Tibial nerve (tissue), 4 donors: ENCODE measurements at regions not wholly inside any gene's neighbourhood (a gene's known extent, or its start where the extent isn't known, plus 50 kb on each side); places are given as distances from the start of the nearest gene placed in this dataset.

Experiments
- CTCF ChIP-seq, 5 experiments: fragments of 200-600 bp in 3 of 5; fragments of 450-650 bp in 2 of 5; sonication (generic) in 3 of 5; IDR thresholded peaks; one replicate each; pipeline ENCODE4 v1.5.1; 2016 to 2019; ENCODE audit warnings: antibody characterized with exemption in 5 of 5, mild to moderate bottlenecking in 3 of 5, moderate library complexity in 2 of 5
- EP300 ChIP-seq, 2 donors: sonication (generic); formaldehyde crosslinking; IDR thresholded peaks; one replicate each; pipeline ENCODE4 v1.6.1; 2017; ENCODE audit warnings: antibody characterized with exemption in 2 of 2, mild to moderate bottlenecking in 1 of 2
- POLR2A ChIP-seq, 2 donors: fragments of 450-650 bp; IDR thresholded peaks; one replicate each; pipeline ENCODE4 v1.6.1; 2017; ENCODE audit warnings: antibody characterized with exemption in 2 of 2, mild to moderate bottlenecking in 2 of 2, moderate library complexity in 2 of 2

DNA sequence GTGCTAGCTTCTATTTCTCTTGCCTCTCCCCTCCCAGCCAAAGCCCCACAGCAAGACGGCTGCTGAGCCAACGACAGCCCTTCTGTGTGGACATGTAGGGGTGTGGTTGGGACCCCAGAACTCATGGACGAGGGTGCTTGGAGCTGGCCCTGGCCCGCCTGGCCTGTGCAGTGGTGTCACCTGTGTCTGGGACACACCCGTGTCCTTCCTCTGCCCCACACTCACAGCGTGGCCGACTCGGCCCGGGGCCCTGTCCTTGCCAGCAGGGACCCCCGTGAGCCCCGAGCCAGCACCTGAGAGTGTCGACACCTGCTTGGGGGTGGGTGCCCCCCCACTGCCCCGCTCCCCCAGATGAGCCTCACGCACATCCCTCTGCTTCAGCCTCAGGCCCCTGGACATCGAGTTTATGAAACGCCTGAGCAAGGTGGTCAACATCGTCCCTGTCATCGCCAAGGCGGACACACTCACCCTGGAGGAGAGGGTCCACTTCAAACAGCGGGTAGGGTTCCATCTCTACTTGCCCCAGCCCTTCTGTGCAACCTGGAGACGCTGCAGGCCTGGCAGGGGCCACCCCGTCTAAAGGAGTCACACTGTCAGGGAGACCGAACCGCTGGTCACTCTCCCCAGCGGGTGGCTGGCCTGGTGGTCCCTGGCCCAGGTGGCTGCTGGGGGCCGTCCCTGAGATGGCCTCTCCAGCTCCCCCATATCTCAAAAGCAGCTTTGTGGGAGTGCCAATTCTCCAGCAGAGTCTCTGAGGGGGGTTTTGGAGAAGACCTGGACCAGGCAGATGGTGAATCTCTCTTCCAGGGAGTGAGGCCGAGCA lies 349.8 kb downstream of the SEC14L1 start:
- TF ChIP-seq EP300 (IDR thresholded peaks at IDR 0.05) (no peak), CTCF (IDR thresholded peaks at IDR 0.05) (no peak), POLR2A (IDR thresholded peaks at IDR 0.05) (no peak)
